Liver (tissue), 3 donors: ENCODE measurements at regions not wholly inside any gene's neighbourhood (a gene's known extent, or its start where the extent isn't known, plus 50 kb on each side); places are given as distances from the start of the nearest gene placed in this dataset.

ENCODE experiments used
- EGR1 ChIP-seq, 2 donors: IDR thresholded peaks; 2 replicates each; pipeline ENCODE4 v1.6.1; 2016 to 2018; ENCODE audit warnings: antibody characterized with exemption in 2 of 2, low read depth in 2 of 2
- GABPA ChIP-seq, 2 donors: IDR thresholded peaks in 1 of 2; conservative IDR thresholded peaks in 1 of 2; 2 replicates each; pipeline ENCODE4 v1.6.1; 2016; ENCODE audit warnings: antibody characterized with exemption in 2 of 2, mild to moderate bottlenecking in 1 of 2, moderate library complexity in 1 of 2
- JUND ChIP-seq, 2 donors: IDR thresholded peaks; 2 replicates each; pipeline ENCODE4 v1.6.1; 2016; ENCODE audit warnings: antibody characterized with exemption in 2 of 2
- SP1 ChIP-seq: IDR thresholded peaks from 2 replicates; pipeline ENCODE4 v1.6.1; 2018; ENCODE audit warnings: antibody characterized with exemption, mild to moderate bottlenecking
- TAF1 ChIP-seq: conservative IDR thresholded peaks from 2 replicates; pipeline ENCODE4 v1.6.1; 2016; ENCODE audit warnings: antibody characterized with exemption, mild to moderate bottlenecking
- YY1 ChIP-seq: IDR thresholded peaks from 2 replicates; pipeline ENCODE4 v1.6.1; 2016; ENCODE audit warnings: antibody characterized with exemption, mild to moderate bottlenecking
- TF ChIP-seq, protein P1 (sequence below): fragments of 150-350 bp; IDR thresholded peaks from 2 replicates; pipeline ENCODE4 v1.5.1; 2017; ENCODE audit warnings: improper control_type of control experiment, low read depth, low read length; ENCODE audit not compliant: missing input control
- TF ChIP-seq, protein P2 (sequence below): IDR thresholded peaks from 2 replicates; pipeline ENCODE4 v1.6.1; 2016; ENCODE audit warnings: antibody characterized with exemption, mild to moderate bottlenecking
- TF ChIP-seq, protein P3 (sequence below): IDR thresholded peaks from 2 replicates; pipeline ENCODE4 v1.6.1; 2016; ENCODE audit warnings: antibody characterized with exemption
- donor health status: healthy.
- donor health status: healthy.

DNA sequence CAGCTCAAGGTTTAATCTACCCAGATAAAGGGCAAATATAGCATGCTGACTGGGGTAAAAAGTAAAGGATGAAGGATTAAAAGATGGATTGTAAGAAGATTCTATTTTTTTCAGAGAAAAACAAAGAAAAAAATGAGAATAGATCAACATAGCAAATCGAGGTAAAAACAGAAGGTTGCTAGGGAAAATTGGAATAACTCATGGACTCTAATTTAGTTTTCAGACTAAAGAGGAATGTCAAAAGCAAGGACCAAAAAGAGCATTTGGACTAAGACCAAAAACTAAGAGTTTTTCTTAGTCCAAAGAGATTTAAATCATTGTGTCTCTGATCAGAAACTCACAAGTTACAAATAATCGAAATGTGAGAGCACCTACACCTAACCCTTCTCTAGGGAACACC, 250.7 kb upstream of the PTPRD start:
- TF ChIP-seq, protein P1, sequence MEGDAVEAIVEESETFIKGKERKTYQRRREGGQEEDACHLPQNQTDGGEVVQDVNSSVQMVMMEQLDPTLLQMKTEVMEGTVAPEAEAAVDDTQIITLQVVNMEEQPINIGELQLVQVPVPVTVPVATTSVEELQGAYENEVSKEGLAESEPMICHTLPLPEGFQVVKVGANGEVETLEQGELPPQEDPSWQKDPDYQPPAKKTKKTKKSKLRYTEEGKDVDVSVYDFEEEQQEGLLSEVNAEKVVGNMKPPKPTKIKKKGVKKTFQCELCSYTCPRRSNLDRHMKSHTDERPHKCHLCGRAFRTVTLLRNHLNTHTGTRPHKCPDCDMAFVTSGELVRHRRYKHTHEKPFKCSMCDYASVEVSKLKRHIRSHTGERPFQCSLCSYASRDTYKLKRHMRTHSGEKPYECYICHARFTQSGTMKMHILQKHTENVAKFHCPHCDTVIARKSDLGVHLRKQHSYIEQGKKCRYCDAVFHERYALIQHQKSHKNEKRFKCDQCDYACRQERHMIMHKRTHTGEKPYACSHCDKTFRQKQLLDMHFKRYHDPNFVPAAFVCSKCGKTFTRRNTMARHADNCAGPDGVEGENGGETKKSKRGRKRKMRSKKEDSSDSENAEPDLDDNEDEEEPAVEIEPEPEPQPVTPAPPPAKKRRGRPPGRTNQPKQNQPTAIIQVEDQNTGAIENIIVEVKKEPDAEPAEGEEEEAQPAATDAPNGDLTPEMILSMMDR, result no peak
- TF ChIP-seq, protein P2, sequence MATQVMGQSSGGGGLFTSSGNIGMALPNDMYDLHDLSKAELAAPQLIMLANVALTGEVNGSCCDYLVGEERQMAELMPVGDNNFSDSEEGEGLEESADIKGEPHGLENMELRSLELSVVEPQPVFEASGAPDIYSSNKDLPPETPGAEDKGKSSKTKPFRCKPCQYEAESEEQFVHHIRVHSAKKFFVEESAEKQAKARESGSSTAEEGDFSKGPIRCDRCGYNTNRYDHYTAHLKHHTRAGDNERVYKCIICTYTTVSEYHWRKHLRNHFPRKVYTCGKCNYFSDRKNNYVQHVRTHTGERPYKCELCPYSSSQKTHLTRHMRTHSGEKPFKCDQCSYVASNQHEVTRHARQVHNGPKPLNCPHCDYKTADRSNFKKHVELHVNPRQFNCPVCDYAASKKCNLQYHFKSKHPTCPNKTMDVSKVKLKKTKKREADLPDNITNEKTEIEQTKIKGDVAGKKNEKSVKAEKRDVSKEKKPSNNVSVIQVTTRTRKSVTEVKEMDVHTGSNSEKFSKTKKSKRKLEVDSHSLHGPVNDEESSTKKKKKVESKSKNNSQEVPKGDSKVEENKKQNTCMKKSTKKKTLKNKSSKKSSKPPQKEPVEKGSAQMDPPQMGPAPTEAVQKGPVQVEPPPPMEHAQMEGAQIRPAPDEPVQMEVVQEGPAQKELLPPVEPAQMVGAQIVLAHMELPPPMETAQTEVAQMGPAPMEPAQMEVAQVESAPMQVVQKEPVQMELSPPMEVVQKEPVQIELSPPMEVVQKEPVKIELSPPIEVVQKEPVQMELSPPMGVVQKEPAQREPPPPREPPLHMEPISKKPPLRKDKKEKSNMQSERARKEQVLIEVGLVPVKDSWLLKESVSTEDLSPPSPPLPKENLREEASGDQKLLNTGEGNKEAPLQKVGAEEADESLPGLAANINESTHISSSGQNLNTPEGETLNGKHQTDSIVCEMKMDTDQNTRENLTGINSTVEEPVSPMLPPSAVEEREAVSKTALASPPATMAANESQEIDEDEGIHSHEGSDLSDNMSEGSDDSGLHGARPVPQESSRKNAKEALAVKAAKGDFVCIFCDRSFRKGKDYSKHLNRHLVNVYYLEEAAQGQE, result no peak
- no peak for TF ChIP-seq EGR1 (IDR thresholded peaks at IDR 0.05; ENCODE audit: low read depth in 2 of 2)
- no peak for TF ChIP-seq YY1
- TF ChIP-seq JUND (IDR thresholded peaks at IDR 0.05), result no peak
- no peak for TF ChIP-seq SP1
- TF ChIP-seq, protein P3, sequence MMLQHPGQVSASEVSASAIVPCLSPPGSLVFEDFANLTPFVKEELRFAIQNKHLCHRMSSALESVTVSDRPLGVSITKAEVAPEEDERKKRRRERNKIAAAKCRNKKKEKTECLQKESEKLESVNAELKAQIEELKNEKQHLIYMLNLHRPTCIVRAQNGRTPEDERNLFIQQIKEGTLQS, result no peak
- TF ChIP-seq GABPA (IDR thresholded peaks at IDR 0.05 in 1 of 2, conservative IDR thresholded peaks at IDR 0.05 in 1 of 2), result no peak
- no peak for TF ChIP-seq TAF1
